H1 (cell line): ENCODE measurements at regions not wholly inside any gene's neighbourhood (a gene's known extent, or its start where the extent isn't known, plus 50 kb on each side); places are given as distances from the start of the nearest gene placed in this dataset.

Experiments used
- CTCF ChIA-PET: fragments of 300-600 bp; sonication (Branson Sonifier 250); formaldehyde crosslinking; loops from one replicate; lab custom pipeline; 2021; ENCODE audit not compliant: partially characterized antibody; lab: Charles Lee
- POLR2A ChIA-PET: fragments of 300-600 bp; sonication (Branson Sonifier 250); formaldehyde crosslinking; loops from one replicate; lab custom pipeline; 2021; ENCODE audit warnings: inconsistent platforms; ENCODE audit not compliant: partially characterized antibody; lab: Charles Lee
- DNase-seq, 2 experiments: peaks; one replicate each; pipeline versions ENCODE4 v3.0.0 to v3.0.0-alpha.2; 2010 to 2022; ENCODE audit warnings: low spot score in 2 of 2, low read depth in 1 of 2, mixed read lengths in 1 of 2
- FAIRE-seq: peaks from 2 replicates; lab custom pipeline; 2011; peaks lifted over from hg19 to GRCh38; lab: Jason Lieb, UNC
- H2AFZ ChIP-seq: 2 replicates; pipeline ENCODE4 v1.8.1; 2012; ENCODE audit warnings: low read length, inconsistent platforms
- H2AK5ac ChIP-seq: 2 replicates; pipeline ENCODE4 v1.6.1; 2013; ENCODE audit warnings: low read depth, low read length
- H2BK120ac ChIP-seq: replicated peaks from 2 replicates; pipeline ENCODE3; 2013; ENCODE audit warnings: low read depth, low read length, inconsistent platforms
- H2BK12ac ChIP-seq: 2 replicates; pipeline ENCODE4 v1.6.1; 2013; ENCODE audit warnings: low read depth, low read length
- H2BK15ac ChIP-seq: 2 replicates; pipeline ENCODE4 v1.6.1; 2013; ENCODE audit warnings: low read length
- H2BK20ac ChIP-seq: 2 replicates; pipeline ENCODE4 v1.6.1; 2013; ENCODE audit warnings: low read length
- H2BK5ac ChIP-seq: 2 replicates; pipeline ENCODE4 v1.6.1; 2013; ENCODE audit warnings: low read depth, low read length
- H3K14ac ChIP-seq: 2 replicates; pipeline ENCODE4 v1.6.1; 2013; ENCODE audit warnings: inconsistent platforms; ENCODE audit not compliant: insufficient read length
- H3K18ac ChIP-seq: 2 replicates; pipeline ENCODE4 v1.6.1; 2013; ENCODE audit warnings: low read length; ENCODE audit errors: extremely low read depth
- H3K23ac ChIP-seq: 2 replicates; pipeline ENCODE4 v1.6.1; 2013; ENCODE audit warnings: inconsistent platforms; ENCODE audit not compliant: insufficient read length
- H3K23me2 ChIP-seq: 2 replicates; pipeline ENCODE4 v1.6.1; 2013; ENCODE audit warnings: low read depth, low read length
- H3K27ac ChIP-seq: 2 replicates; pipeline ENCODE4 v1.6.1; 2011; ENCODE audit warnings: low read depth, low read length, inconsistent platforms
- H3K27me3 ChIP-seq, 4 experiments: replicated peaks in 1 of 4; 1 replicate in 1 of 4; 2 replicates in 3 of 4; pipeline versions ENCODE4 v1.6.1 to v1.8.1; 2011 to 2013; ENCODE audit warnings: low read length in 3 of 4, mild to moderate bottlenecking in 3 of 4, inconsistent platforms in 2 of 4, mixed read lengths in 2 of 4, moderate library complexity in 1 of 4; ENCODE audit not compliant: control insufficient read depth in 3 of 4, insufficient read depth in 3 of 4; ENCODE audit errors: extremely low read depth in 1 of 4
- H3K36me3 ChIP-seq, 4 experiments: 2 replicates each; pipeline versions ENCODE4 v1.6.1 to v1.8.1; 2011 to 2013; ENCODE audit warnings: mild to moderate bottlenecking in 4 of 4, low read length in 3 of 4, moderate library complexity in 2 of 4, control low read depth in 1 of 4, inconsistent platforms in 1 of 4; ENCODE audit not compliant: insufficient read depth in 4 of 4, control insufficient read depth in 2 of 4
- H3K4ac ChIP-seq: replicated peaks from 2 replicates; pipeline ENCODE3; 2013; ENCODE audit warnings: low read length, low read depth, mixed read lengths, inconsistent platforms; ENCODE audit not compliant: insufficient read length
- H3K4me1 ChIP-seq, 4 experiments: replicated peaks in 1 of 4; 1 replicate in 1 of 4; 2 replicates in 3 of 4; pipeline versions ENCODE4 v1.6.1 to v1.8.1; 2011 to 2013; ENCODE audit warnings: low read length in 3 of 4, inconsistent platforms in 2 of 4, mixed read lengths in 1 of 4; ENCODE audit not compliant: insufficient read depth in 4 of 4, control insufficient read depth in 3 of 4
- H3K4me2 ChIP-seq, 2 experiments: 2 replicates each; pipeline versions ENCODE4 v1.6.1 to v1.8.1; 2011 to 2013; ENCODE audit warnings: low read depth in 2 of 2, low read length in 2 of 2, control low read depth in 1 of 2, inconsistent platforms in 1 of 2, mild to moderate bottlenecking in 1 of 2; ENCODE audit not compliant: insufficient read depth in 1 of 2
- H3K4me3 ChIP-seq, 4 experiments: fragments of 200-600, 300-600 bp in 1 of 4; sonication (generic), shearing (Covaris generic), sonication (Bioruptor Twin) in 1 of 4; 2 replicates each; pipeline versions ENCODE4 v1.5.1 to v1.8.1; 2011 to 2016; ENCODE audit warnings: low read length in 4 of 4, low read depth in 3 of 4, control low read depth in 2 of 4, inconsistent platforms in 2 of 4, mild to moderate bottlenecking in 2 of 4, mixed read lengths in 1 of 4, moderate library complexity in 1 of 4; ENCODE audit not compliant: insufficient read depth in 2 of 4; ENCODE audit errors: extremely low read depth in 1 of 4
- H3K56ac ChIP-seq: replicated peaks from 2 replicates; pipeline ENCODE3; 2013; ENCODE audit warnings: low read depth, mild to moderate bottlenecking, mixed read lengths, low read length, inconsistent platforms; ENCODE audit not compliant: insufficient read length
- H3K79me1 ChIP-seq: 2 replicates; pipeline ENCODE4 v1.6.1; 2013; ENCODE audit warnings: low read depth, low read length, control low read depth
- H3K79me2 ChIP-seq, 2 experiments: 2 replicates each; pipeline versions ENCODE4 v1.6.1 to v1.8.1; 2012 to 2013; ENCODE audit warnings: low read length in 2 of 2, mild to moderate bottlenecking in 2 of 2, inconsistent platforms in 1 of 2; ENCODE audit not compliant: insufficient read depth in 2 of 2, control insufficient read depth in 1 of 2
- H3K9ac ChIP-seq, 4 experiments: replicated peaks in 1 of 4; 1 replicate in 1 of 4; 2 replicates in 3 of 4; pipeline versions ENCODE4 v1.6.1 to v1.8.1; 2011 to 2013; ENCODE audit warnings: low read depth in 3 of 4, low read length in 3 of 4, control low read depth in 2 of 4, mild to moderate bottlenecking in 2 of 4, moderate library complexity in 2 of 4, inconsistent platforms in 1 of 4; ENCODE audit errors: extremely low read depth in 1 of 4
- H3K9me3 ChIP-seq, 2 experiments: 2 replicates each; pipeline versions ENCODE4 v1.6.1 to v1.8.1; 2012 to 2013; ENCODE audit warnings: mild to moderate bottlenecking in 2 of 2, moderate library complexity in 2 of 2, control low read depth in 1 of 2, inconsistent platforms in 1 of 2, low read depth in 1 of 2, low read length in 1 of 2, mixed read lengths in 1 of 2; ENCODE audit not compliant: insufficient read depth in 2 of 2
- H4K20me1 ChIP-seq, 2 experiments: replicated peaks in 1 of 2; 2 replicates each; pipeline versions ENCODE3 to v1.8.1; 2011 to 2013; ENCODE audit warnings: inconsistent platforms in 2 of 2, low read length in 2 of 2, mild to moderate bottlenecking in 1 of 2; ENCODE audit not compliant: insufficient read depth in 2 of 2, control insufficient read depth in 1 of 2
- H4K5ac ChIP-seq: 2 replicates; pipeline ENCODE4 v1.6.1; 2013; ENCODE audit warnings: low read length, low read depth, mixed read lengths, inconsistent platforms; ENCODE audit not compliant: insufficient read length
- H4K8ac ChIP-seq: 2 replicates; pipeline ENCODE4 v1.8.0; 2013; ENCODE audit warnings: mild to moderate bottlenecking, moderate library complexity, low read length, inconsistent platforms; ENCODE audit not compliant: insufficient read depth; ENCODE audit errors: extremely low read depth
- H4K91ac ChIP-seq: replicated peaks from 2 replicates; pipeline ENCODE3; 2013; ENCODE audit warnings: low read length, mixed read lengths, inconsistent platforms; ENCODE audit not compliant: insufficient read length
- ATF3 ChIP-seq: IDR thresholded peaks from 2 replicates; pipeline ENCODE4 v1.6.1; 2011; ENCODE audit warnings: low read depth, mild to moderate bottlenecking, low read length; ENCODE audit not compliant: insufficient read depth
- CTCF ChIP-seq, 3 experiments: IDR thresholded peaks; 1 replicate in 2 of 3; 2 replicates in 1 of 3; pipeline versions ENCODE4 v1.5.1 to v1.6.1; 2011; ENCODE audit warnings: low read length in 3 of 3, mild to moderate bottlenecking in 3 of 3, inconsistent platforms in 2 of 3, low read depth in 1 of 3, moderate library complexity in 1 of 3; ENCODE audit not compliant: insufficient read depth in 1 of 3; ENCODE audit errors: control extremely low read depth in 1 of 3
- FOSL1 ChIP-seq: IDR thresholded peaks from 2 replicates; pipeline ENCODE4 v1.6.1; 2011; ENCODE audit warnings: mild to moderate bottlenecking, low read depth, low read length, moderate library complexity; ENCODE audit not compliant: insufficient read depth
- KDM5A ChIP-seq: fragments of 200-600 bp; IDR thresholded peaks from 2 replicates; pipeline ENCODE4 v1.7.1; 2012; ENCODE audit warnings: mild to moderate bottlenecking, low read length, inconsistent platforms, mixed read lengths
- TEAD4 ChIP-seq: IDR thresholded peaks from 2 replicates; pipeline ENCODE4 v1.6.1; 2012; ENCODE audit warnings: low read depth, low read length, inconsistent platforms, mixed read lengths
- WGBS, 2 experiments: shearing (Covaris generic) in 1 of 2; methylation state at CpG; one replicate each; pipeline versions ENCODE4 v1.1.6 to v1.1.7; 2013 to 2015; ENCODE audit warnings: low lambda C conversion rate in 2 of 2, mixed read lengths in 2 of 2, inconsistent platforms in 1 of 2, low coverage in 1 of 2, missing lambda C conversion rate in 1 of 2; ENCODE audit not compliant: insufficient replicate concordance in 2 of 2, insufficient coverage in 1 of 2, insufficient read length in 1 of 2; ENCODE audit errors: extremely low coverage in 1 of 2, missing lambda C conversion rate in 1 of 2; 5-methylcytosine and 5-hydroxymethylcytosine counted together

GRCh38 chr12:46087916-46088439 lies 97.6 kb upstream of the SCAF11 start:
- Histone ChIP-seq H4K8ac (no peak overlapping the region), H2BK20ac (no peak overlapping the region), H3K9ac (no peak overlapping the region), H2BK12ac (no peak overlapping the region), H3K14ac (no peak overlapping the region), H4K91ac (no peak overlapping the region), H4K20me1 (no peaks in the 10 kb centered on the region), H3K79me2 (no peaks in the 10 kb centered on the region), H3K56ac (no peak overlapping the region), H3K4me1 (no peaks in the 10 kb centered on the region), H2BK15ac (no peak overlapping the region), H2AFZ (no peak overlapping the region), H4K5ac (no peak overlapping the region), H3K23me2 (no peaks in the 10 kb centered on the region), H3K27me3 (no peaks in the 10 kb centered on the region), H3K27ac (no peak overlapping the region), H2BK120ac (no peak overlapping the region), H2BK5ac (no peak overlapping the region), H3K36me3 (peaks cover 0 to 4% (median 0%) of the 10 kb centered on the region in 4 experiments; a peak in 2 of 8 replicates), H3K79me1 (no peaks in the 10 kb centered on the region), H3K4me2 (no peak overlapping the region), H3K18ac (no peak overlapping the region), H3K4ac (no peak overlapping the region), H3K23ac (no peak overlapping the region), H3K4me3 (no peak overlapping the region), H2AK5ac (no peak overlapping the region), H3K9me3 (peaks cover 45 to 52% of the 10 kb centered on the region in 2 experiments)
- no peak for DNase-seq
- POLR2A ChIA-PET = no interaction called here
- TF ChIP-seq CTCF (IDR thresholded peaks at IDR 0.05; ENCODE audit: control extremely low read depth in 1 of 3, insufficient read depth in 1 of 3, low read depth in 1 of 3, low read length in 3 of 3) (no peak), FOSL1 (no peak), ATF3 (no peak), KDM5A (no peak), TEAD4 (no peak)
- WGBS, 2 experiments = 69% methylated on average over 1 of the region's 1 CpG; no CpG with 5 or more reads in 1 of the 2 experiments
- CTCF ChIA-PET = no interaction called here
- no peak for FAIRE-seq
